Smooth muscle cell (in vitro differentiated cells): ENCODE measurements at regions not wholly inside any gene's neighbourhood (a gene's known extent, or its start where the extent isn't known, plus 50 kb on each side); places are given as distances from the start of the nearest gene placed in this dataset.

ENCODE experiments used
- DNase-seq: peaks from one replicate; lab custom pipeline; 2025; ENCODE audit not compliant: unreplicated experiment; lab: John Stamatoyannopoulos, UW
- H2AFZ ChIP-seq: fragments of 200-600 bp; sonication (generic); 2 replicates; pipeline ENCODE4 v1.6.0; 2016; ENCODE audit warnings: antibody characterized with exemption, low read depth, mild to moderate bottlenecking
- H3F3A ChIP-seq: fragments of 200-600 bp; sonication (generic); 2 replicates; pipeline ENCODE4 v1.6.0; 2017; ENCODE audit warnings: antibody characterized with exemption, low read depth
- H3K27ac ChIP-seq: fragments of 200-600 bp; sonication (generic); 2 replicates; pipeline ENCODE4 v1.5.1; 2016; ENCODE audit warnings: low read depth, mild to moderate bottlenecking
- H3K27me3 ChIP-seq: fragments of 200-600 bp; sonication (generic); 2 replicates; pipeline ENCODE4 v1.6.1; 2016; ENCODE audit warnings: low read depth, mild to moderate bottlenecking
- H3K36me3 ChIP-seq: fragments of 200-600 bp; sonication (generic); 2 replicates; pipeline ENCODE4 v1.5.1; 2016; ENCODE audit warnings: low read depth
- H3K4me1 ChIP-seq: fragments of 200-600 bp; sonication (generic); 2 replicates; pipeline ENCODE4 v1.5.1; 2016; ENCODE audit warnings: low read depth
- H3K4me2 ChIP-seq: fragments of 200-600 bp; sonication (generic); 2 replicates; pipeline ENCODE4 v1.6.0; 2016; ENCODE audit warnings: mild to moderate bottlenecking
- H3K4me3 ChIP-seq: fragments of 200-600 bp; sonication (generic); 2 replicates; pipeline ENCODE4 v1.5.1; 2016; ENCODE audit warnings: mild to moderate bottlenecking
- H3K79me2 ChIP-seq: fragments of 200-600 bp; sonication (generic); 2 replicates; pipeline ENCODE4 v1.6.0; 2016; ENCODE audit warnings: low read depth, mild to moderate bottlenecking
- H3K9ac ChIP-seq: fragments of 200-600 bp; sonication (generic); 2 replicates; pipeline ENCODE4 v1.6.0; 2016; ENCODE audit warnings: low read depth
- H3K9me3 ChIP-seq: fragments of 200-600 bp; sonication (generic); replicated peaks from 2 replicates; pipeline ENCODE4 v1.5.1; 2016; ENCODE audit warnings: low read depth
- H4K20me1 ChIP-seq: fragments of 200-600 bp; sonication (generic); 2 replicates; pipeline ENCODE4 v1.6.0; 2016; ENCODE audit warnings: low read depth
- CTCF ChIP-seq: fragments of 200-600 bp; sonication (generic); IDR thresholded peaks from 2 replicates; pipeline ENCODE4 v1.5.1; 2017; ENCODE audit warnings: borderline replicate concordance, mild to moderate bottlenecking, antibody characterized with exemption; ENCODE audit not compliant: insufficient read depth, poor library complexity, severe bottlenecking
- WGBS: methylation state at CpG from one replicate; pipeline ENCODE4 v1.1.7; 2016; ENCODE audit warnings: low lambda C conversion rate; 5-methylcytosine and 5-hydroxymethylcytosine counted together

GRCh38 chr16:80447241-80447640 lies 93.6 kb upstream of the DYNLRB2 start:
- H3K9ac ChIP-seq: no peak overlapping the region
- no peak overlapping the region for H3K4me3 ChIP-seq
- H3F3A ChIP-seq: no peaks in the 10 kb centered on the region
- no peak for DNase-seq
- H3K79me2 ChIP-seq: no peaks in the 10 kb centered on the region
- no peaks in the 10 kb centered on the region for H3K36me3 ChIP-seq
- H4K20me1 ChIP-seq: no peaks in the 10 kb centered on the region
- no peak overlapping the region for H3K27ac ChIP-seq
- no peak overlapping the region for H3K4me2 ChIP-seq
- H2AFZ ChIP-seq: no peak overlapping the region
- 78% methylated on average over 5 of the region's 5 CpGs for WGBS
- TF ChIP-seq CTCF: no peak
- H3K27me3 ChIP-seq: peaks cover 45% of the 10 kb centered on the region
- no peaks in the 10 kb centered on the region for H3K4me1 ChIP-seq
- no peaks in the 10 kb centered on the region for H3K9me3 ChIP-seq

- Histone ChIP-seq H3K79me2 (no peaks in the 10 kb centered on the region), H3K9ac (no peak overlapping the region), H3K4me2 (no peak overlapping the region), H4K20me1 (no peaks in the 10 kb centered on the region), H3F3A (no peaks in the 10 kb centered on the region), H3K27me3 (peaks cover 40% of the 10 kb centered on the region), H2AFZ (no peak overlapping the region), H3K4me1 (no peaks in the 10 kb centered on the region), H3K36me3 (no peaks in the 10 kb centered on the region), H3K27ac (no peak overlapping the region), H3K4me3 (no peak overlapping the region), H3K9me3 (no peaks in the 10 kb centered on the region)
- 83% methylated on average over 5 of the region's 5 CpGs for WGBS
- DNase-seq: no peak
- no peak for TF ChIP-seq CTCF
These were observed 98.0 kb upstream of the DYNLRB2 start for GRCh38 chr16:80442779-80443178.

GRCh38 chr16:80441935-80442334 lies 98.9 kb upstream of the DYNLRB2 start:
- WGBS: 58% methylated on average over 1 of the region's 1 CpG
- no peak for TF ChIP-seq CTCF
- H3K79me2 ChIP-seq: no peaks in the 10 kb centered on the region
- H3F3A ChIP-seq: no peaks in the 10 kb centered on the region
- H4K20me1 ChIP-seq: no peaks in the 10 kb centered on the region
- H3K27me3 ChIP-seq: peaks cover 40% of the 10 kb centered on the region
- no peaks in the 10 kb centered on the region for H3K36me3 ChIP-seq
- no peaks in the 10 kb centered on the region for H3K9me3 ChIP-seq
- no peak for DNase-seq
- no peaks in the 10 kb centered on the region for H3K4me1 ChIP-seq
- H3K9ac ChIP-seq: no peak overlapping the region
- no peak overlapping the region for H3K27ac ChIP-seq
- H3K4me3 ChIP-seq: no peak overlapping the region
- H2AFZ ChIP-seq: no peak overlapping the region
- no peak overlapping the region for H3K4me2 ChIP-seq

GRCh38 chr16:80440667-80441066 lies 100.1 kb upstream of the DYNLRB2 start:
- H3K27ac ChIP-seq: no peak overlapping the region
- no peaks in the 10 kb centered on the region for H3K36me3 ChIP-seq
- no peaks in the 10 kb centered on the region for H3K9me3 ChIP-seq
- TF ChIP-seq CTCF: no peak
- no peak overlapping the region for H3K4me2 ChIP-seq
- no peak overlapping the region for H3K4me3 ChIP-seq
- no peaks in the 10 kb centered on the region for H3K79me2 ChIP-seq
- H3K9ac ChIP-seq: no peak overlapping the region
- H2AFZ ChIP-seq: no peak overlapping the region
- H3K4me1 ChIP-seq: no peaks in the 10 kb centered on the region
- 56% methylated on average over 2 of the region's 2 CpGs for WGBS
- no peak for DNase-seq
- H4K20me1 ChIP-seq: no peaks in the 10 kb centered on the region
- no peaks in the 10 kb centered on the region for H3F3A ChIP-seq
- peaks cover 46% of the 10 kb centered on the region for H3K27me3 ChIP-seq
